ENCODE measurements at regions not wholly inside any gene's neighbourhood (a gene's known extent, or its start where the extent isn't known, plus 50 kb on each side); places are given as distances from the start of the nearest gene placed in this dataset.
"Not testable (repeated sequence)": the region's sequence is repeated elsewhere in the genome, so short reads cannot be mapped to it uniquely, and the experiment has no call there.

DNA sequence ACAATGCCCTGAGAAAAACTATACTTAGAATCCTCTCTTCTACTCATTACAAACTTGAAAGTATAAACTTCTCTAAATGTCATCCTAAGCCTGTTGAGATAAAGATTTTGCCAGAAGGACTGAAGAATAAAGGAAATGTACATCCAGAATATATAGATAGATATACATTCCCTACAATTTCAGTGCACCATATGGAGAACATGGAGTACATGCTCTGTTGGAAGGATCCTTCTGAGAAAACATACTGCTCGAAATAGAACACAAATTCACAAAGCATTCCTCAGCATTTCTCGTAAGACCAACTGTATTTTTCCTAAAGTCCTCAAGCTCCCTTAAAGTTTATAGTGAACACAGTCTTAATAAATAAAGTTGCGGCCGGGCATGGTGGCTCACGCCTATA, 69.7 kb upstream of the RASA1 start:
- no peak for DNase-seq (ENCODE audit: low read depth)

DNA sequence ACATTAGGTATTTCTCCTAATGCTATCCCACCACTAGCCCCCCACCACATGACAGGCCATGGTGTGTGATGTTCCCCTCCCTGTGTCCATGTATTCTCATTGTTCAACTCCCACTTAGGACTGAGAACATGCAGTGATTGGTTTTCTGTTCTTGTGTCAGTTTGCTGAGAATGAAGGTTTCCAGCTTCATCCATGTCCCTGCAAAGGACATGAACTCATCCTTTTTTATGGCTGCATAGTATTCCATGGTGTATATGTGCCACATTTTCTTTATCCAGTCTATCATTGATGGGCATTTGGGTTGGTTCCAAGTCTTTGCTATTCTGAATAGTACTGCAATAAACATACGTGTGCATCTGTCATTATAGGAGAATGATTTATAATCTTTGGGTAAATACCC, 68.4 kb upstream of the RASA1 start:
- DNase-seq (ENCODE audit: low read depth), result not testable (repeated sequence)

DNA sequence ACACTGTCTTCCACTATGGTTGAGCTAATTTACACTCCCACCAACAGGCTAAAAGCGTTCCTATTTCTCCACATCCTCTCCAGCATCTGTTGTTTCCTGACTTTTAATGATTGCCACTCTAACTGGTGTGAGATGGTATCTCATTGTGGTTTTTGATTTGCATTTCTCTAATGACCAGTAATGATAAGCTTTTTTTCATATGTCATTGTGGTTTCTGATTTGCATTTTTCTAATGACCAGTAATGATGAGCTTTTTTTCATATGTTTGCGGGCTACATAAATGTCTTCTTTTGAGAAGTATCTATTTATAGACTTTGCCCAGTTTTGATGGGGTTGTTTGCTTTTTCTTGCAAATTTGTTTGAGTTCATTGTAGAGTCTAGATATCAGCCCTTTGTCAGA, 68.0 kb upstream of the RASA1 start:
- DNase-seq (ENCODE audit: low read depth), result not testable (repeated sequence)

DNA sequence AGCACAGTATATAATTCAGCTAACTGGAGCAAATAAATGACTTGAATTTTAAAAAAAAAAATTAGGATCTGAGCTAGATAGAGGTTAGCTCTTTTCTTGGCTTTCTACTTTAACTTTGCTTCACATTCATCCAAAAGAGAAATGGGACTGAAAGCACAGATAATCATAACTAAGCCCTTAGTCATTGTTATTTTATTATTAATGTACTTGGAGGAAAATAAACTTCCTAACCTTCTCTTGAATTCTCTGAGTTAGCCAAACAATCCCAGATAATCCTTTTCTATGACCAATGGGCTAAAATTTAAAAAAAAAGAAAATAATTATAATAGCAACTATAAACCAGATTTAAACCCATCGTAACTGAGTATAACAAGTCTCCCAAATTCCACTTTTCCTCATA, 57.6 kb upstream of the RASA1 start:
- no peak for DNase-seq (ENCODE audit: low read depth)

DNA sequence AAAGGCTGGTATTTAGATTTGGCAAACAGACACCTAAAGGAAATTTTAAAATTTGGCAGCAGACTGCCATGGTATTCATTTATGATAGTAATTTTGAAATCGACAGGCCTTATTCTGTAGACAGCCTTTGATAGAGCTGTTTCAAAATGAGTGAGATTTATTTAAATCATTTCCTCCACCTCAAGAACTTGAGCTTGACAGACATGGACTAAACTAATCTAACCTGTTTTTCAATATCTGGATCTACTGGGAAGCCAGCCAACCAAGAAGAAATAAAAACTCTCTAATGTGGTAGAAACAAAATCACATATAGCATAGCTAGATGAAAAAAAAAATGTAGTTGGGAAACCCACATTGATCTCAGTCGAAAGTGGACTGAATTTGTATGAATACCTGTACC, 56.9 kb upstream of the RASA1 start:
- no peak for DNase-seq (ENCODE audit: low read depth)

DNA sequence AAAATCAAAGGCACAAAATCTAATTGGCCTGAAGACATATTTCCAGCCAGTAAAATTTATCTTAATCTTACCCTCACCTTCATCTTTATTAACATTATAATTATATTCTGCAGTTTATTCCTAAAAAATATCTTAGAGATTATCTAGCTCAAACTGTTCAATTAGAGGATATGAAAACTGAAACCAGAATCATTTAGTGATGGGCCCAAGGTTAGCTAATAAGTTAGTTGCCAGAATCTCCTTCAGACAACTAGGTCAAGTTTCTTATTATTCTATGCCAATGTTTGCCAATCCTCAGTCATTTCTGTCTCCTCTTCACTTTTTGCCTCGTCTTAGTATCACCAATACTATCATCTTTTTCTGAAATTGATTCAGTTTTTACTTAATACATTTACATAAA, 56.0 kb upstream of the RASA1 start:
- DNase-seq (ENCODE audit: low read depth), result no peak

DNA sequence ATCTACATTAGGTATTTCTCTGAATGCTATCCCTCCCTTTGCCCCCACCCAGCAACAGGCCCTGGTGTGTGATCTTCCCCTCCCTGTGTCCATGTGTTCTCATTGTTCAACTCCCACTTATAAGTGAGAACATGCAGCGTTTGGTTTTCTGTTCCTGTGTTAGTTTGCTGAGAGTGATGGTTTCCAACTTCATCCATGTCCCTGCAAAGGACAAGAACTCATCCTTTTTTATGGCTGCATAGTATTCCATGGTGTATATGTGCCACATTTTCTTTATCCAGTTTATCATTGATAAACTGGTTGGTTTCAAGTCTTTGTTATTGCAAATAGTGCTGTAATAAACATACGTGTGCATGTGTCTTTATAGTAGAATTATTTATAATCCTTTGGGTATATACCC, 55.5 kb upstream of the RASA1 start:
- DNase-seq (ENCODE audit: low read depth), result not testable (repeated sequence)

DNA sequence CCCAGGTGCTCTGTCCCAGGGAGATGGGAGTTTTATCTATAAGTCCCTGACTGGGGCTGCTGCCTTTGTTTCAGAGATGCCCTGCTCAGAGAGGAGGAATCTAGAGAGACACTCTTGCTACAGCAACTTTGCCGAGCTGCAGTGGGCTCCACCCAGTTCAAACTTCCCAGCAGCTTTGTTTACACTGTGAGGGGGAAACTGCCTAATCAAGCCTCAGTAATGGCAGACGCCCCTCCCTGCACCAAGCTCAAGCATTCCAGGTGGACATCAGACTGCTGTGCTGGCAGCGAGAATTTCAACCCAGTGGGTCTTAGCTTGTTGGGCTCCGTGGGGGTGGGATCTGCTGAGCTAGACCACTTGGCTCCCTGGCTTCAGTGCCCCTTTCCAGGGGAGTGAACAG, 50.2 kb upstream of the RASA1 start:
- DNase-seq (ENCODE audit: low read depth), result not testable (repeated sequence)

Data from stimulated activated CD8-positive, alpha-beta memory T cell treated with anti-CD3 and anti-CD28 coated beads, Interleukin-15, amount 100 ng/mL, for 24 hours (primary cell).